HCT116 (cell line): ENCODE measurements at regions not wholly inside any gene's neighbourhood (a gene's known extent, or its start where the extent isn't known, plus 50 kb on each side); places are given as distances from the start of the nearest gene placed in this dataset.

ENCODE experiments used
- POLR2A ChIP-seq: IDR thresholded peaks from 2 replicates; pipeline ENCODE4 v1.7.0; 2011; ENCODE audit warnings: borderline replicate concordance; ENCODE audit not compliant: insufficient read depth, insufficient read length; ENCODE audit errors: extremely low read depth
- POLR2AphosphoS5 ChIP-seq: IDR thresholded peaks from 2 replicates; pipeline ENCODE4 v1.6.1; 2011; ENCODE audit warnings: mild to moderate bottlenecking, low read depth, low read length, moderate library complexity

- TF ChIP-seq POLR2A (no peak), POLR2AphosphoS5 (no peak)
These were observed 153.5 kb upstream of the MAF start for GRCh38 chr16:79754081-79754480.
